Right forelimb (tissue), 1 donor: ENCODE measurements at regions not wholly inside any gene's neighbourhood (a gene's known extent, or its start where the extent isn't known, plus 50 kb on each side); places are given as distances from the start of the nearest gene placed in this dataset.

Source experiments
- DNase-seq: peaks from one replicate; pipeline ENCODE4 v3.0.0-alpha.2; 2018

DNA sequence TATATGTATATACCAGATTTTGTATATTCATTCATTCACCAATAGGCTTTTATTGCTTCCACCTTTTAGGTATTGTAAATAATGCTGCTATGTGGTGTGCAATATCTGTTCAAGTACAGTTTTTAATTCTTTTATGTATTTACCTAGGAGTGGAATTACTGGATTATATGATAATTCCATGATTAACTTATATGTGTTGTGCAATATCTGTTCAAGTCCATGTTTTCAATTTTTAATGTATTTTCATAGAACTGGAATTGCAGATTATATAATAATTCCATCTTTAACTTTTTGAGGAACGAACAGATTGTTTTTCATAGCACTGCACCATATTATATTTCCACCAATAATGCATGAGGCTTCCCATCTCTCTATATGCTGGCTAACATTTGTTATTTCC is 50.6 kb upstream of the L3MBTL4 start:
- DNase-seq = no peak

DNA sequence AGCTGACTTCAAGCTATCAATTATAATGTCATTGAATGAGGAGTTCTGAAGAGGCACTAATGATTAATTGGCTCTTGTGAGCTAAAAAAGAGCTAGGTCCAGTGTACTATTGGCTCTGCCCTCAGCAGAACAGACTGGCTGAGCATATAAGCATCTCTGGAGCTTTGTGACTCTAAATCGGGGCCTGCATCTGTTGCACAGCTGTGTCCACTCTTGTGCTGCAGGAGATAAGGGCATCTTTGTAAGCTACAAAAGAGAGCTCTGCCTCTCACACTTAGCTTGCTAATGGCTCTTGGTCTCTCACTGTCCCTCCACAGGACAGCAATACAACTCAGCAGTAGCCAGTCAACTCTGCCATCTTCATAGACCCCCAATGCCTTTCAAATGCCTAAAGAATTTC is 61.5 kb upstream of the L3MBTL4 start:
- no peak for DNase-seq

DNA sequence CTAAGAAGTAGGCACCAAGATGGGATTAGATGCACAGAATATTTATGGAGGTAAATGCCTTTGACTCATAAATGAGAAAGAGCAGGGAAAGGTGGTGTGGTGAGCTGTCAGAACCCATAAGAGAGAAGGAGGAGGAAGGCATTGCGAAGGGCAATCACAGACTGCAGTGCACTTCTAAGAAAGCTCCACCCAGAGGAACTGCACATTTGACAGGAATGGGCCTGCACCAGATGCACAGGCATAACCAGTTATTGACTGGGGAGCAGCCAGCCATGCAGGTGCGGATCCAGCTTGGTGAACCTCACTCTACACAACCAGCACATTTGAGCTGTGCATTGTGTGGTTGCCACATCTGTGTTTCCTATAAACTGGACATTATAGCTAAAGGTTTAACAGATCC is 62.2 kb upstream of the L3MBTL4 start:
- no peak for DNase-seq

DNA sequence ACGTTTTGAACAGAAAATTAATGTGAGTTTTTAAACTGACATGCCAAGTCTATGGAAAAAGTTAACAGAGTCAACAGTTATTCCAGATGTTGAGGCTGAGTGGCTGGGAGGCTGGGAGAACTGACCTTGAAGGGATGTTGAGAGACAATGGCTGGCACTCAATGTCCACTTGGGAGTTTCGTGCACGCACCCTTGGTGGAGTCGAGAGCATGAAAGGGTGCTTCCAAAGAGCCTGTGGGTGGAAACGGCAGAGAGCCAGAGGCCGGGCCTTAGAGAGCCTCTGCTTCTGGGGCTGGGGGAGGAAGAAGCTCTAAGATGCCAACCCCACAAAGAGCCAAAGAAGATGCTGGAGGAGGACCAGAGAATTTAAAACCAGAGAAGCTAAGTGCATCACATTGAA is 63.4 kb upstream of the L3MBTL4 start:
- DNase-seq = peak; percentile 60

DNA sequence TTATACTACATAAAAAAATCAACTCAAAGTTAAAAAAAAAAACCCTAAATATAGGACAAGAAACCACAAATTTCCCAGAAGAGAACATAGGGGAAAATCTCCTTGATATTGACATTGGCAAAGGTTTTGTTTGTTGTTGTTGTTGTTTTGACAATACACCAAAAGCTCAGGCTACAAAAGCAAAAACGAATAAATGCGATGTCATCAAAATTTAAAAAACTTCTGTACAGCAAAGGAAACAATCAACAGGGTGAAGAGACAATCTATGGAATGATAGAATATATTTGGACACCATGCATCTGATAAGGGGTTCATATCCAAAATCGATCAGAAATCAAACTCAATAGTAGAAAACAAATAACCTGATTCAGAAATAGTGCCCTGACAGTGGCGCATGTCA is 65.0 kb upstream of the L3MBTL4 start:
- no peak for DNase-seq

DNA sequence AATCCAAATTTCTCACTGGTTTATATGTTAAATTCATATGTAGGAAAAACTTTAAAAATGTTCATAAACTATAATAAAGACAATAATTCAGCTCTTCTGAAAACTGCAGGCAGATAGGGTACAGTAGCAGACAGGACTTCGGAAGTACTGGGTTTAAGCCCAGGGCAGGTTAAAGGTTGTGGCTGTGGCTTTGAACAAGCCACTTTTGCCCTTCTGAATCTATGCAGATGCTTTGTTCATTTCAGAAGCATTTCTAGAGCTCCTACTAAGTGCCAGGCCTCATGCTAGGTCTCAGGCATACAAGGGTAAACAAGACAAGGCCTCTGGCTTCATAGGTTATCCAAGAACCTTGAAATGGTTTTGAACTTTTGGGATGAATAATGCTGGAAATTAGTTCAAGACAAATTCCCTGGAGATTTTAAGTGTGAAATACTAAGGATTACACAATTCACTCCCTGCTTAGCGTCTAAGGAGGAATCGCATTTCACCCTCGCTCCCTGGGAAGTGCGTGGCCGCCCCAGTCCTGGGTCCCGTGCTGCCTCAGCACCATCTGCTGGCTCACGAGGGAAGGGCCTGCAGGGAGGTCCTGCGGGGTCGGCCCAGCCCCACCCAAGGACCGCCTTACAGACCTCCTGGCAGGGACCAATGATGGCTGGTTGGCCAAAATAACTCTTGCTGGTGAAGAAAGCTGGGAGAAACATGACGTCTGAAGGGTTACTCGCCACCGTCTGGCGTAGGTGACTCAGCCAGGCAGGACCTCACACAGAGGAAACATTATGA is 67.7 kb upstream of the L3MBTL4 start:
- DNase-seq = peak; percentile 78

DNA sequence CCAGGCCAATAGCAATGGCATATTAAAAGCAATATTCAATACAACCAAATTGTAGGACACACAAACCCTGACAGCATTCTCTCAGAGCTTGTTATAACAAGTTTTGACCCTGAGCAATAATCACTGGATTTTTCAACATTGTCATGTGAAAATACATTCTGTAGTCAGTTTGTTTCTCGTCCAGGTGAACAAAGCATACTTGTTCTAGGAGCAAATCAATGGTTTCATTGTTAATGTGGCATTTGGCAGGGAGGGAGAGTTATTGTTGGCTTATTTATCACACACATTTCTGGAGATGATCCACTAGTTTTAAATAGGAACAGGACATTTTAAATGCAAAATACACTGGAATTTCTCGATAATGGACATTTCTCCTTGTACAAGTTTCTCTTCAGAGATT is 69.9 kb upstream of the L3MBTL4 start:
- DNase-seq = no peak

DNA sequence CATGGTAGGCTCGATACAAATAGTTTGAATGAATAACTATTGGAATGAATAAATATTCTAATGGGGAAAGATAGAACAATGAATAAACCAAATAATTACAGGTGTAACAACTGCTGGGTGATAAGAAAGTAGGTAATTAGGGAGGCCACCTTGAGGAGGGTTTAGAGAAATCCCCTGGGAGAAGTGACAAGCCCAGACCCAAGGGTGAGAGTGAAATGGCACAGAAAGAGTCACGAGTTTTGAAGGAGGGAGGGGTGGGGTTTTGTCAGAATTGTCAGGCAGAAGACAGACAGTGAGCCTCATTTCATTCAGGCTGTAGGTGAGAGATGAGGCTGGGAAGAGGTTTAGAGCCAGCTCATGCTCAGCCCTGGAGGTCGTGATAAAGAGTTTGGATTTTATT is 71.6 kb upstream of the L3MBTL4 start:
- no peak for DNase-seq

DNA sequence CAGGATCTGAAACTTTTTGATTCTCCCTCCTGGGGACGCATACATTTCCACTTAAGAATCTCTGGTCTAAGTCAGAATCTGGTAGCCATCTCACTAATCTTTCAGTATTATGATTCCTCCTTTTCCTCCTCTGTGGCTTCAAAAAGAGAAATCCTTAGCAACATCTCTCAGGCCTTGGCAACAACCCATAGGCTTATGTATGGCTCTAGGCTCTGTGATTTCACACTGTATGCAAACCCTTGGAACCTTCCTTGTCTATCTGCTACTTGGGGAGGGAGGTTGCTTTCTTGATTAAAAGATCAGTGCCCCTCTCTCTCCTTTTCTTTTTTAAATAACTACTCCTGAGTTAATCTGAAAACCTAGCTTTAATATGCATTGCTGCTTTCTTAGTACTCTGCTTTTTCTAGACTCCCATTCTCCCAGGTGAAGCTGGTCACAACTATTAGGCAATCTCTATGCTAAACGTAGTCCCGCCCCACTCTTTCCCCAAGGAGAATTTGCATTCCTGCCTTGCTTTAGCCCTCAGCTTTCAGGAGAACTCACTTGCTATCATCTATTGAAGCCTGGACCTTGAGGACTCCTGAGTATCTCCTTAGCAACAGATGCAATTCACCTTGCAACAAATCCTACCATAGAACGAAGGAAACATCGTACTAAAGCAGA is 72.2 kb upstream of the L3MBTL4 start:
- no peak for DNase-seq

DNA sequence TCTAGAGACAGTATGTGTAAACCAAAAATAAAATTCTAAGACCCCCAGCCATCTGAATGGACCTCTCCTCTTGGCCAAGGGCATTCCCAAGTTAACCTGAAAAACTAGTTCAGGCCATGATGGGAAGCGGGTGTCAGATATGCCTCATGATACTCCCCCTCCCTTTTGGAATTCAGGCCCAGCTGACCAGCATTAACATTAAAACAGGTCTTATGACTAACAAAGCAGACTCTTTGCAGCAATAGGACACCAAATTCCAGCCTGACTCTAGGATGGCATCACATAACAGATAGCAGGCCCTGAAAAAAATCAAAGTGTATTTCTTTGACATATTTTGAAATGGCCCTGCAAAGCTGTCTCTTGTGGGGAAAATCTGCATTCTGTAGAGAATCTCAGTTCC is 73.3 kb upstream of the L3MBTL4 start:
- no peak for DNase-seq

DNA sequence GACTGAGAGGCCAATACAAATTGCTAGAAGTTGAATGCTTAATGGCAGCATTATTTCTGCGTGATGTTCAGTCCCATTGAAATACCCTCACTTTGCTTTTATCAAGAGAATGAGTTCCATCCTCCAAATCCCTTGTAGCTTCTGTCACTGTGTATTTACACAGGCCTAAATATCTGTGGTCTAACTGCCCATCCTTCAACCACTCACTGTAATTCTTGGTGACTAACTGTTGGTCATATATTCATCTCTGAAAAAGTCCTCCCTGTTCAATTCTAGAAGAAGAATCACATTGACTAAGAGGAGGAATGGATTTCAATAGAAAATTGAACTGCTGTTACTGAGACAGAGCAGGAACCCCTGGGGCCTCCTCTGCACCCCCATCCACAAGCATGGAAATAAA is 74.2 kb upstream of the L3MBTL4 start:
- no peak for DNase-seq

DNA sequence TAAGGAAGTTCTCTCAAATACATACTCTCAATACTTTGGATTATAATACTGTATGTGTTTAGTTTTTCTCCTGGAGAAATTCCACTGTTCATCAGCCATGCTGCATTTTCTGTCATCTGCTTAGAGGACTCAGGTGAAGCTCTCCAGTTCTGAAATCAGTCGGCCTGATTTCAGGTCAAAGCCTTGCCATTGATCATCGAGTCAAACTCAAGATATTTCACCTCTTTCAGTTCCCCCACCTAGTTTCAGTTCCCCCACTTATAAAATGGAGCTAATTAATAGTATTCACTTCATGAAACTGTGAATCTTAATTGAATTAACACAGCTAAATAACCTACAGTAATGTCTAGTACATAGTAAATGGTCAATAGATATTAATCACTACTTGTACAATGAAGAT is 75.3 kb upstream of the L3MBTL4 start:
- DNase-seq = no peak

DNA sequence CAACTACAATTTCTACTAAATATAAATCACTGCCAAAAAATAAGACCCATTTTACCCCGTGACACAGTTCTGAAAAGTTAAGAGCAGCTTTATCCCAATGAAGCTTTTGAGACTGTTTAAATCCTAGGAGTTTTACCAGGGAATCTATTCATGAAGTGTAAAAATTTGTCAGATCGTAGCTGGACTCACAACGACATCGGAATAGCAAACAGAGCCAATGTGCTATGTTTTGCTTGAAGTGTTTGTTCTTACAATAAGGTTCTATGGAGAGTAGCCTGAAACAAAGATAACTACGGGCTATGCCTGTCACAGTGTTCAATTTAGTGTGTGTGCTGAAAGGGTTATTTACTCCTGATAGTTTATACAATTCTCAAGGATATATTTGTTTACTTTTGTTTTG is 78.5 kb upstream of the L3MBTL4 start:
- DNase-seq = no peak

DNA sequence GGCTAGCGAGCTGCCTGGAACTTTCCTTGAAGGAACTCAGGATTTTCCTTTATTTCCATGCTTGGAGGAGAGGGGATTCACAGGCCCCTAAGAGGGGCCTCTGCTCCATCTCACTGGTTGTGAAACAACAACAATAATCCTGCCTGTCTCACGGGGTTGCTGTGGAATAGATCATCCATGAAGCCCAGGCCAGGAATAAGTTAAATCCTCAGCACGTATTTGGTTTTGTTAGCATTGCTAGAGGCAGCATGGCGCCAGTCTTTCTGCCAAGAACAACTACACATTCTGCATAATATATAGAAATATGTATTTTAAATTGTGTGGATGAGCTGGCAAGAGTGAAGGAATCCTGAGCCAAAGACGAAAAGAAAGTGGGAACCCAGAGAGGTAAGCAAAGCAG is 80.8 kb upstream of the L3MBTL4 start:
- no peak for DNase-seq

DNA sequence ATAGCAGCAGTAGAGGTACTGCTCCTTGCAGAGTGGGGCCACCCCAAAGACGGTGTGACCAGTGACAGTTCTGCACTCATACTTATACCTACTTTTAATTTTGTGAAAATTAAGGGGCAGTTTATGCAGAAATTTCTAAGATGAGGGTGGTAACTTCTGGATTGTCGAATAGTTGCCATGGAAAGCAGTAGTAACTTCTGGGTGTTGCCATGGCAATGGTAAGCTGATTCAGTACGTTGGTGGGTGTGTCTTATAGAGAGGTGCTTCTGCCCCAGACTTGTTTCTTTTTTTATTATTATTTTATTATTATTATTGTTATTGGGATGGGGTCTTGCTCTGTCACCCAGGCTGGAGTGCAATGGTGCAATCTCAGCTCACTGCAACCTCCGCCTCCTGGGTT is 82.8 kb upstream of the L3MBTL4 start:
- DNase-seq = no peak

DNA sequence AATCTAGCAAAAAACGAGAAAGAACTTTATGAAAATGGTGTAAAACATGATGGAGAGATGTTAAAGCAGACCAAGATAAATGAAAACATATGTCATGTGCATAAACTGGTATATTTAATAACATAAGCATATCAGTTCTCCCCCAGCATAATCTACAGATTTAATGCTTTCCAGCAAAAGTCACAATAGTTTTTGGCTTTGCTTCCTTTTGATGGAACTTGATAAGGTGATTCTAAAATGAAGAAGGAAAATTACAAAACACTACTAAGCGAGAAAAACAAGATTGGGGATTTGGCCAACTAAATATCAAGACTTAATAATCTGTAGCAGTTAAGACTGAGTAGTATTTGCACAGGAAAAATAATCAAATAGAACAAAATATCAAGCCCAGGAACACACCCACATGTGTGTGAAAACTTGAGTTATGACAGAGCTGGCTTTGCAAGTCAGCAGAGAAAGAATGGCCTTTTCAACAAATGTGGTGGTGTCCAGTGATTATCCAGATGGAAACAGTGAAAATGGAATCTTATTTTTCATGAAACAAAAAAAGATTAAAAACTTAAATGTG is 83.7 kb upstream of the L3MBTL4 start:
- no peak for DNase-seq

DNA sequence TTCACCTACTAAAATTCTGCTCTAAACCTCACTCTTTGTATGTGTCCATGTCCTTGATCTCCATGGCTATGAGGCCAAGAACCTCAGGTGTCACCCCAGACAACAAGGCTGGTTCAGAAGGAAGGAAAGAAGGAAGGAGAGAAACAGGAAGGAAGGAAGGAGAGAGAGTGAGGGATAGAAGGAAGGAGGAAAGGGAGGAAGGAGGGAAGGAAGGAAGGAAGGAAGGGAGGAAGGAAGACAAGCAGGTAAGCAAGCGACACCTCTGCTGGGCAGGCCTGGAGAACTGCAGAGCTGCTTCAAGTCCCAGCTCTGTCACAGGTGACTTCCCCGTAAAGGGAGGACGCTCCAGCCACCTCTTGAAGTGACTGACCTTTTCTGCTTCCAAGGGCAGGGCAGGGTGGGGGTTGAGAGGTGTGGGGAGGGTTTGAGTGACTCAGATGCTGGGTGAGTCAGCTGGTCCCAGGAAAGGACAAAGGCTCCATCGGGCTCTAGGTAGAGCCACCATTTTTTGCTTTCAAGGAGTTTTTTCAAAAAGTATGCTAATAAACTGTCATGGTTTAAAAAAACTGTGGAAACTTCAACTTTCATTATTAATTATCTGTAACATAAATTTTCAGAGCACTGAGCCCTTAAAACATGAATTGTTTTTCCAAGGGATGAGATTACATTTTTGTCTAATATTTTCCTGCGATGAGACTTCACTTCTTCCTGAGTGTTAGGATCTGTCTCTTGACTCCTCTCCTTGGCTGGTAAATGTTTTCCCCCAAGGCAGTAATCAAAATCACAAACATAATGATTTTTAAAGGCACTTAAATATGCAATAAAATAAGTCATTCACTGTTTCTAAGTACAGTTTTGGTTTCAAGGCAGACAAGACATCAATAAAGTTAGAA is 90.1 kb upstream of the L3MBTL4 start:
- DNase-seq = no peak

DNA sequence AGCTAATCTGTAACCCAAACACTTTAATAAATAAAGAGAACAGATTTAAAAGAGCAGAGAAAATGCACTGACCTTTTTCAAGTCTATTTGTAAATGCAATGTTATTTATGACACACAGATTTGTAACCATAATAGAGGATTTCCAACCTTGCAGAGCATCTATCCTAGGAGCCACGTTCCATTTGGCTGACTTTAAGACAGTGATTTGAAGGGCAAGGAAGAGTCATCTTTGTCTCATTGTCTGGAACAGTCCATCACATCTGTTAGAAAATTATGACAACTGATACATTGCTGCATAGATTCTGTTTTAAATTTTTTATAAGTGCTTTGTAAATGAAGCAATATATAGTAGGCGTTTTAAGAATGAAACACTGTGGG is 90.8 kb upstream of the L3MBTL4 start:
- DNase-seq = no peak

DNA sequence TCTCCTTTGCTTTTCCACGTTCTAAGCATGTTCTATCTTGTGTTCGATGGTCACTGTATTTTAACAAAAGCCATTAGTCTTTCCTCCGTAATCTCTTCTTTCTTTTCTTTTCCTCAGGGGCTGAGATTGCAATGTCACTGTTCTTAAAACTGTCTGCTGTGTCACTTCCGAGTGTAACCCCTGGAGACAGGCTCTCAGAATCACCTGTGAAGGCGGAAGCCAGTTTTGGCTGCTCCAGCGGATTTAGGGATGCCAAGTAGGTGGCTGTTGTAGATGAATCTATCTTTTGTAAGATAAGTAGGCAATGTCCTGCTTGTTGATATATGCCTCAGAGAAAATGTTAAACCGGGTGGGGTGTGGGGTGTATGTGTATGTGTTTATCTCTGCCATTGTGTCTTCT is 94.7 kb upstream of the L3MBTL4 start:
- no peak for DNase-seq

DNA sequence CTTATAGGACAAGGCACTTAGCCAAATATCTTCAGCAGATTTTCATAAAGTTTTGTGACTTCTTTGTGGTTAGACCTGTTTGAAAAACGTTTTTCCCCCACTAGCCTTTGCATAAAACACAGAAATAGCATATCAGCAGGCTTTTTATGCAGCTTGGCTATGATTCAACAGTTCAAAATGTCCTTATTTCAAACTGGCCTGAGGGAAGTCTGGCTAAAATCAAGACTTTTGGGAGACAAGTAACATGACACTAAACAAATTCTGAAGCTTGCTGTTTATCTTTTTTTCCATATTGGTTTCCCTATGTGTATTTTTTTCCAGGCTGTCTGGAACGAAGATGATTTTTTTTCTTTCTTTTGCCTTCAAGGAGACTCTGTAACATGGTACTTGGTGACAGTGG is 95.1 kb upstream of the L3MBTL4 start:
- DNase-seq = no peak

DNA sequence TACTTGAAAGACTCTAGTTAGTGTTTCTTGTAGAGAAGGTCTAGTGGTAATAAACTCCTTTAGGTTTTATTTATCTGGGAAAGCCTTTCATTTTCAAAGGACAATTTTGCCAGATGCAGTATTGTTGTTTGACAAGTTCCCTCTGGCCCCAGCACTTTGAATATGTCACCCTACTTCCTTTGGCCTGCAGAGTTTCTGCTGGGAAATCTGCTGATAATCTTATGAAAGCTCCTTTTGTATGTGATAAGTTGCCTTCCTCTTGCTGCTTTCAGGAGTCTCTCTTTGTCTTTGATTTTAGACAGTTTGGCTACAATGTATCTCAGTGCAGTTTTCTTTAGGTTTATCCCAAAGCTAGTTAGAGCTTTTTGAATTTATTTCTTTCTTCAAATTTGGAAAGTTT is 106.2 kb upstream of the L3MBTL4 start:
- no peak for DNase-seq

DNA sequence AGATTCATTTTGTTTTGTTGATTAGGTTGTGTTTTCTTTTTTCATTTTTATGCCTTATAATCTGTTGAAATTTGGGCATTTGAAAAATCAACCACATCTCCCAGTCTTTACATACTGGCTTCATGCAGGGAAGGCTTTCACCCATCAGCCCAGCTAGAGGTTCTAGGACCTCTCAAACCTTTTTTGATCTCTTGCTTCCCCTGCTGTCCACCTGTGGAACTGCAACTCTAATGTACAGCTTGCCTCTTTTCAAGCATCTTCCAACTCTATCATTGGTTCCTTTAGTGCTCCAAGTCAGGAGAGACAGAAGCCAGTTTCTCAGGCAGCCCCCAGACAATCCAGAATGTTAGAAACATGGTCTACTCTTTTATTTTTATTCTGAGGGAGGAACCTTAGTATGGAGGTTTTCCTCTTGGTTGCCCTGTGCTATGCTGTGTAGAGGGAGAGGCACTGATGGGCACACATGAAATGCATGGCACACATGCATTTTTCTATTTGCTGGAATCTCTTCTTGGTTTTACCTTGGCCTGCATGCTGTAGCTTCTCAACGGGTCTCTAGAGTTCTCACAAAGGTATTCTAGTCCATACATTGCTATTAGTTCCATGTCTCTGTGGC is 107.2 kb upstream of the L3MBTL4 start:
- no peak for DNase-seq

DNA sequence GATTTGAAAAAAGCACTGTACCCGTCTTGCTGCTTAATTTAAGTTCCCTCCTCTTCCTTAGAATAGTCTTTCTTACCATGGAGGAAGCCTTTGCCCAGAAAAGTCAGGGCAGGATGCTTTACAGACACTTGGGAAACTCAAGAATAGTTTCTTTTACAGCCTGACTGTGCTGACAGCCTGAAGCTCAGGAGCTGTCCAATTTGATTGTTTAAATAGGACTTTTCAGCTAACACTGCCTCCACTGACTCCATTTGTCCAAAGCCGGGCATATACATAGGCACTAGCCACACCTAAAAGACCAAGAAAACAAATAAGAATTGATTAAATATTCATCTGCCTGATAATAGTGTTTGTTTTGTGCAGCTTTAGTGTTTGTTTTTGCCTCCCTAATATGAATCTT is 110.9 kb upstream of the L3MBTL4 start:
- no peak for DNase-seq
